IPS-18c (cell line): ENCODE measurements at regions not wholly inside any gene's neighbourhood (a gene's known extent, or its start where the extent isn't known, plus 50 kb on each side); places are given as distances from the start of the nearest gene placed in this dataset.

Source experiments
- H3K4me3 ChIP-seq: 2 replicates; pipeline ENCODE4 v1.7.0; 2013; ENCODE audit warnings: low read depth, mild to moderate bottlenecking, low read length, moderate library complexity; ENCODE audit not compliant: insufficient read depth
- H3K9me3 ChIP-seq: one replicate; pipeline ENCODE4 v1.6.1; 2013; ENCODE audit warnings: mild to moderate bottlenecking, low read length, moderate library complexity; ENCODE audit not compliant: control insufficient read depth, insufficient read depth

GRCh38 chr7:18268571-18268970, 227.0 kb upstream of the HDAC9 start:
- H3K4me3 ChIP-seq = no peak overlapping the region
- H3K9me3 ChIP-seq = no peaks in the 10 kb centered on the region

- Histone ChIP-seq H3K9me3 (no peaks in the 10 kb centered on the region), H3K4me3 (no peak overlapping the region)
These were observed 219.2 kb upstream of the HDAC9 start for GRCh38 chr7:18276380-18276779.

- Histone ChIP-seq H3K4me3 (no peak overlapping the region), H3K9me3 (no peaks in the 10 kb centered on the region)
These were observed 217.2 kb upstream of the HDAC9 start for GRCh38 chr7:18278316-18278715.

- H3K9me3 ChIP-seq = no peaks in the 10 kb centered on the region
- H3K4me3 ChIP-seq = no peak overlapping the region
These were observed 212.5 kb upstream of the HDAC9 start for GRCh38 chr7:18283045-18283444.

- Histone ChIP-seq H3K4me3 (no peak overlapping the region), H3K9me3 (no peaks in the 10 kb centered on the region)
These were observed 208.1 kb upstream of the HDAC9 start for GRCh38 chr7:18287482-18287881.

- Histone ChIP-seq H3K9me3 (no peaks in the 10 kb centered on the region), H3K4me3 (no peak overlapping the region)
These were observed 207.1 kb upstream of the HDAC9 start for GRCh38 chr7:18288322-18289037.

- H3K4me3 ChIP-seq = no peak overlapping the region
- no peaks in the 10 kb centered on the region for H3K9me3 ChIP-seq
These were observed 205.8 kb upstream of the HDAC9 start for GRCh38 chr7:18289788-18290187.

GRCh38 chr7:18290223-18290622, 205.3 kb upstream of the HDAC9 start:
- no peaks in the 10 kb centered on the region for H3K9me3 ChIP-seq
- H3K4me3 ChIP-seq = no peak overlapping the region

GRCh38 chr7:18290865-18291264, 204.7 kb upstream of the HDAC9 start:
- Histone ChIP-seq H3K9me3 (no peaks in the 10 kb centered on the region), H3K4me3 (no peak overlapping the region)

- no peak overlapping the region for H3K4me3 ChIP-seq
- no peaks in the 10 kb centered on the region for H3K9me3 ChIP-seq
These were observed 203.0 kb upstream of the HDAC9 start for GRCh38 chr7:18292584-18292983.

- H3K4me3 ChIP-seq = no peak overlapping the region
- no peaks in the 10 kb centered on the region for H3K9me3 ChIP-seq
These were observed 201.8 kb upstream of the HDAC9 start for GRCh38 chr7:18293759-18294158.

- no peaks in the 10 kb centered on the region for H3K9me3 ChIP-seq
- no peak overlapping the region for H3K4me3 ChIP-seq
These were observed 201.1 kb upstream of the HDAC9 start for GRCh38 chr7:18294411-18294810.

GRCh38 chr7:18295781-18296423, 199.6 kb upstream of the HDAC9 start:
- Histone ChIP-seq H3K4me3 (no peak overlapping the region), H3K9me3 (no peaks in the 10 kb centered on the region)

GRCh38 chr7:18302097-18302496, 193.5 kb upstream of the HDAC9 start:
- no peaks in the 10 kb centered on the region for H3K9me3 ChIP-seq
- H3K4me3 ChIP-seq = no peak overlapping the region

GRCh38 chr7:18305866-18306265, 189.7 kb upstream of the HDAC9 start:
- H3K4me3 ChIP-seq = no peak overlapping the region
- no peaks in the 10 kb centered on the region for H3K9me3 ChIP-seq

- H3K4me3 ChIP-seq = no peak overlapping the region
- no peaks in the 10 kb centered on the region for H3K9me3 ChIP-seq
These were observed 188.9 kb upstream of the HDAC9 start for GRCh38 chr7:18306696-18307095.

GRCh38 chr7:18308938-18309337, 186.6 kb upstream of the HDAC9 start:
- Histone ChIP-seq H3K4me3 (no peak overlapping the region), H3K9me3 (no peaks in the 10 kb centered on the region)

GRCh38 chr7:18312482-18312881, 183.1 kb upstream of the HDAC9 start:
- no peaks in the 10 kb centered on the region for H3K9me3 ChIP-seq
- no peak overlapping the region for H3K4me3 ChIP-seq

- H3K9me3 ChIP-seq = no peaks in the 10 kb centered on the region
- H3K4me3 ChIP-seq = no peak overlapping the region
These were observed 181.6 kb upstream of the HDAC9 start for GRCh38 chr7:18313965-18314364.
